Activated CD4-positive, alpha-beta memory T cell treated with anti-CD3 and anti-CD28 coated beads, Interleukin-2, amount 10 ng/mL, durations not matched to agents 7 days and 5 days (primary cell): ENCODE measurements at regions not wholly inside any gene's neighbourhood (a gene's known extent, or its start where the extent isn't known, plus 50 kb on each side); places are given as distances from the start of the nearest gene placed in this dataset.

Experiments used
- CTCF ChIA-PET: fragments of 350-600 bp; sonication (Branson Sonifier 250); formaldehyde crosslinking; loops from one replicate; lab custom pipeline; 2021; ENCODE audit warnings: antibody characterized with exemption, inconsistent platforms; lab: Charles Lee
- POLR2A ChIA-PET: fragments of 350-600 bp; sonication (Branson Sonifier 250); formaldehyde crosslinking; loops from one replicate; lab custom pipeline; 2021; ENCODE audit warnings: antibody characterized with exemption; lab: Charles Lee
- DNase-seq: peaks from one replicate; pipeline ENCODE4 v3.0.0-alpha.2; 2020
- H3K27ac Mint-ChIP-seq: one replicate; pipeline ENCODE4 v1.8.0; 2021; ENCODE audit warnings: mild to moderate bottlenecking, mixed read lengths
- H3K27me3 Mint-ChIP-seq: one replicate; pipeline ENCODE4 v1.8.0; 2021; ENCODE audit warnings: mixed read lengths
- H3K36me3 Mint-ChIP-seq: one replicate; pipeline ENCODE4 v1.8.0; 2021; ENCODE audit warnings: low read depth, mixed read lengths
- H3K4me1 Mint-ChIP-seq: one replicate; pipeline ENCODE4 v1.8.0; 2021; ENCODE audit warnings: mixed read lengths
- H3K4me3 Mint-ChIP-seq: one replicate; pipeline ENCODE4 v1.8.0; 2021; ENCODE audit warnings: mild to moderate bottlenecking, mixed read lengths
- H3K9me3 Mint-ChIP-seq: one replicate; pipeline ENCODE4 v1.8.0; 2021; ENCODE audit warnings: mixed read lengths

GRCh38 chr5:174328631-174329299 lies 283.3 kb downstream of the NSG2 start:
- CTCF ChIA-PET, result interaction anchor here (0.8 kb wide), 1 partner anchor 17 kb away, joined by 4 read pairs; no protein-coding TSS in a partner anchor
- H3K4me1 Mint-ChIP-seq, result no peaks in the 10 kb centered on the region
- no peak for DNase-seq
- H3K36me3 Mint-ChIP-seq, result no peaks in the 10 kb centered on the region
- no peak overlapping the region for H3K27ac Mint-ChIP-seq
- POLR2A ChIA-PET, result no interaction called here
- no peak overlapping the region for H3K4me3 Mint-ChIP-seq
- peaks cover 4% of the 10 kb centered on the region for H3K27me3 Mint-ChIP-seq
- no peaks in the 10 kb centered on the region for H3K9me3 Mint-ChIP-seq

- H3K4me3 Mint-ChIP-seq, result no peak overlapping the region
- H3K36me3 Mint-ChIP-seq, result no peaks in the 10 kb centered on the region
- no peaks in the 10 kb centered on the region for H3K27me3 Mint-ChIP-seq
- CTCF ChIA-PET, result interaction anchor here (1.3 kb wide), 1 partner anchor 18 kb away, joined by 5 read pairs; no protein-coding TSS in a partner anchor
- no peaks in the 10 kb centered on the region for H3K4me1 Mint-ChIP-seq
- POLR2A ChIA-PET, result no interaction called here
- DNase-seq, result no peak
- no peak overlapping the region for H3K27ac Mint-ChIP-seq
- H3K9me3 Mint-ChIP-seq, result no peaks in the 10 kb centered on the region
These were observed 284.2 kb downstream of the NSG2 start for GRCh38 chr5:174329738-174330137.

- H3K27ac Mint-ChIP-seq, result no peak overlapping the region
- H3K36me3 Mint-ChIP-seq, result no peaks in the 10 kb centered on the region
- POLR2A ChIA-PET, result no interaction called here
- DNase-seq, result no peak
- CTCF ChIA-PET, result interaction anchor here (0.9 kb wide), 1 partner anchor 9 kb away, joined by 3 read pairs; no protein-coding TSS in a partner anchor
- H3K4me1 Mint-ChIP-seq, result no peaks in the 10 kb centered on the region
- peaks cover 10% of the 10 kb centered on the region for H3K27me3 Mint-ChIP-seq
- no peak overlapping the region for H3K4me3 Mint-ChIP-seq
- H3K9me3 Mint-ChIP-seq, result no peaks in the 10 kb centered on the region
These were observed 290.3 kb downstream of the NSG2 start for GRCh38 chr5:174335682-174336364.

GRCh38 chr5:174336479-174336878 lies 291.0 kb downstream of the NSG2 start:
- Mint-ChIP-seq H3K9me3 (no peaks in the 10 kb centered on the region), H3K4me3 (no peak overlapping the region), H3K27me3 (peaks cover 10% of the 10 kb centered on the region), H3K4me1 (no peaks in the 10 kb centered on the region), H3K27ac (no peak overlapping the region), H3K36me3 (no peaks in the 10 kb centered on the region)
- ChIA-PET POLR2A (no interaction called here), CTCF (no interaction called here)
- DNase-seq, result no peak

GRCh38 chr5:174337276-174338184 lies 292.0 kb downstream of the NSG2 start:
- ChIA-PET CTCF (no interaction called here), POLR2A (no interaction called here)
- H3K36me3 Mint-ChIP-seq, result no peaks in the 10 kb centered on the region
- no peak for DNase-seq
- no peak overlapping the region for H3K4me3 Mint-ChIP-seq
- no peaks in the 10 kb centered on the region for H3K9me3 Mint-ChIP-seq
- no peak overlapping the region for H3K27ac Mint-ChIP-seq
- no peaks in the 10 kb centered on the region for H3K4me1 Mint-ChIP-seq
- H3K27me3 Mint-ChIP-seq, result peaks cover 10% of the 10 kb centered on the region

GRCh38 chr5:174338185-174339010 lies 292.9 kb downstream of the NSG2 start:
- H3K27me3 Mint-ChIP-seq, result peaks cover 10% of the 10 kb centered on the region
- no peak overlapping the region for H3K27ac Mint-ChIP-seq
- no peak for DNase-seq
- H3K36me3 Mint-ChIP-seq, result no peaks in the 10 kb centered on the region
- no peak overlapping the region for H3K4me3 Mint-ChIP-seq
- POLR2A ChIA-PET, result no interaction called here
- H3K9me3 Mint-ChIP-seq, result no peaks in the 10 kb centered on the region
- CTCF ChIA-PET, result no interaction called here
- H3K4me1 Mint-ChIP-seq, result no peaks in the 10 kb centered on the region

- Mint-ChIP-seq H3K9me3 (no peaks in the 10 kb centered on the region), H3K4me1 (no peaks in the 10 kb centered on the region), H3K27ac (no peak overlapping the region), H3K27me3 (peaks cover 10% of the 10 kb centered on the region), H3K36me3 (no peaks in the 10 kb centered on the region), H3K4me3 (no peak overlapping the region)
- DNase-seq, result no peak
- CTCF ChIA-PET, result interaction anchor here (0.6 kb wide), 1 partner anchor 78 kb away, joined by 4 read pairs; no protein-coding TSS in a partner anchor
- POLR2A ChIA-PET, result no interaction called here
These were observed 293.6 kb downstream of the NSG2 start for GRCh38 chr5:174339130-174339529.

- Mint-ChIP-seq H3K36me3 (no peaks in the 10 kb centered on the region), H3K27ac (no peak overlapping the region), H3K27me3 (peaks cover 10% of the 10 kb centered on the region), H3K4me1 (no peaks in the 10 kb centered on the region), H3K9me3 (no peaks in the 10 kb centered on the region), H3K4me3 (no peak overlapping the region)
- ChIA-PET CTCF (no interaction called here), POLR2A (no interaction called here)
- no peak for DNase-seq
These were observed 294.7 kb downstream of the NSG2 start for GRCh38 chr5:174340226-174340625.

GRCh38 chr5:174342696-174343095 lies 297.2 kb downstream of the NSG2 start:
- CTCF ChIA-PET, result interaction anchor here (1.2 kb wide), 1 partner anchor 16 kb away, joined by 5 read pairs; no protein-coding TSS in a partner anchor
- POLR2A ChIA-PET, result no interaction called here

GRCh38 chr5:174343826-174344225 lies 298.3 kb downstream of the NSG2 start:
- ChIA-PET CTCF (interaction anchor here (1.2 kb wide), 1 partner anchor 17 kb away, joined by 5 read pairs; no protein-coding TSS in a partner anchor), POLR2A (no interaction called here)
- peaks cover 3% of the 10 kb centered on the region for H3K27me3 Mint-ChIP-seq
- H3K4me1 Mint-ChIP-seq, result no peaks in the 10 kb centered on the region
- H3K36me3 Mint-ChIP-seq, result no peaks in the 10 kb centered on the region
- H3K9me3 Mint-ChIP-seq, result no peaks in the 10 kb centered on the region
- no peak overlapping the region for H3K27ac Mint-ChIP-seq
- DNase-seq, result no peak
- no peak overlapping the region for H3K4me3 Mint-ChIP-seq

More at GRCh38 chr5:174342696-174343095, 297.2 kb downstream of the NSG2 start:
- Mint-ChIP-seq H3K27me3 (peaks cover 8% of the 10 kb centered on the region), H3K4me1 (no peaks in the 10 kb centered on the region), H3K27ac (no peak overlapping the region), H3K4me3 (no peak overlapping the region), H3K9me3 (no peaks in the 10 kb centered on the region), H3K36me3 (no peaks in the 10 kb centered on the region)
- DNase-seq, result no peak

GRCh38 chr5:174344335-174344734 lies 298.8 kb downstream of the NSG2 start:
- ChIA-PET CTCF (interaction anchor here (1.5 kb wide), 1 partner anchor 11 kb away, joined by 5 read pairs; no protein-coding TSS in a partner anchor), POLR2A (no interaction called here)
- Mint-ChIP-seq H3K27me3 (no peaks in the 10 kb centered on the region), H3K36me3 (no peaks in the 10 kb centered on the region), H3K9me3 (no peaks in the 10 kb centered on the region), H3K4me1 (no peaks in the 10 kb centered on the region), H3K27ac (no peak overlapping the region), H3K4me3 (no peak overlapping the region)
- no peak for DNase-seq

- no peak for DNase-seq
- Mint-ChIP-seq H3K27ac (no peak overlapping the region), H3K4me1 (no peaks in the 10 kb centered on the region), H3K36me3 (no peaks in the 10 kb centered on the region), H3K27me3 (no peaks in the 10 kb centered on the region), H3K9me3 (no peaks in the 10 kb centered on the region), H3K4me3 (no peak overlapping the region)
- CTCF ChIA-PET, result no interaction called here
- POLR2A ChIA-PET, result no interaction called here
These were observed 301.7 kb downstream of the NSG2 start for GRCh38 chr5:174347183-174347582.
